ENCODE measurements at regions not wholly inside any gene's neighbourhood (a gene's known extent, or its start where the extent isn't known, plus 50 kb on each side); places are given as distances from the start of the nearest gene placed in this dataset.

DNA sequence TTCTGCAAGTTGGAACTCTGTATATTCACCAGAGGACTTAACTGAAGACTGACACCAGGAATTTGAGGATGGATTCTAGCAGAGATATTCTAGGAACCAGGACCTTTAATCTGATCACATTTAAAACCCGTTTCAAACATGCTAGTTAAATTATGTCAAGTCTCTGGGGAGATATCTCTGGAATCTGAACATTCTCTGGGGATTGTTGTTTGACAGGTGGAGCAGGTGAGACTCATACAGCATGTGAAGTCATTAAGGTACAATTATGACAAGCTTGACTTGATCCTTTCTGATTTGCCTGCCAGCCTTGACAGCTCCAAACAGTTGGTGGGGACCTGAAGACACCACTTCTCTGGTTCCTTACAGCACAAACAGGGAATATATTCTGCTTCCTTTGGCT lies 100.3 kb downstream of the FAT3 start:
- TF ChIP-seq, protein P1, sequence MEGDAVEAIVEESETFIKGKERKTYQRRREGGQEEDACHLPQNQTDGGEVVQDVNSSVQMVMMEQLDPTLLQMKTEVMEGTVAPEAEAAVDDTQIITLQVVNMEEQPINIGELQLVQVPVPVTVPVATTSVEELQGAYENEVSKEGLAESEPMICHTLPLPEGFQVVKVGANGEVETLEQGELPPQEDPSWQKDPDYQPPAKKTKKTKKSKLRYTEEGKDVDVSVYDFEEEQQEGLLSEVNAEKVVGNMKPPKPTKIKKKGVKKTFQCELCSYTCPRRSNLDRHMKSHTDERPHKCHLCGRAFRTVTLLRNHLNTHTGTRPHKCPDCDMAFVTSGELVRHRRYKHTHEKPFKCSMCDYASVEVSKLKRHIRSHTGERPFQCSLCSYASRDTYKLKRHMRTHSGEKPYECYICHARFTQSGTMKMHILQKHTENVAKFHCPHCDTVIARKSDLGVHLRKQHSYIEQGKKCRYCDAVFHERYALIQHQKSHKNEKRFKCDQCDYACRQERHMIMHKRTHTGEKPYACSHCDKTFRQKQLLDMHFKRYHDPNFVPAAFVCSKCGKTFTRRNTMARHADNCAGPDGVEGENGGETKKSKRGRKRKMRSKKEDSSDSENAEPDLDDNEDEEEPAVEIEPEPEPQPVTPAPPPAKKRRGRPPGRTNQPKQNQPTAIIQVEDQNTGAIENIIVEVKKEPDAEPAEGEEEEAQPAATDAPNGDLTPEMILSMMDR (IDR thresholded peaks at IDR 0.05; ENCODE audit: borderline replicate concordance, extremely low read depth, low read length, poor library complexity, severe bottlenecking) = no peak
- TF ChIP-seq EZH2 (IDR thresholded peaks at IDR 0.05; ENCODE audit: borderline replicate concordance, low read depth, low read length, severe bottlenecking) = no peak
